Thyroid gland (tissue), 4 donors: ENCODE measurements at regions not wholly inside any gene's neighbourhood (a gene's known extent, or its start where the extent isn't known, plus 50 kb on each side); places are given as distances from the start of the nearest gene placed in this dataset.

ENCODE experiments used
- DNase-seq, 2 donors: peaks; one replicate each; pipeline ENCODE4 v3.0.0-alpha.2; 2019
- H3K27ac ChIP-seq, 3 donors: fragments of 200-600 bp; sonication (generic); 1 replicate in 2 of 3; 2 replicates in 1 of 3; pipeline ENCODE4 v1.5.1; 2016 to 2019; ENCODE audit warnings: mild to moderate bottlenecking in 1 of 3, moderate library complexity in 1 of 3
- H3K27me3 ChIP-seq: fragments of 200-600 bp; sonication (generic); one replicate; pipeline ENCODE4 v1.5.1; 2019
- H3K36me3 ChIP-seq, 2 donors: fragments of 200-600 bp; sonication (generic); one replicate each; pipeline ENCODE4 v1.5.1; 2016 to 2019
- H3K4me1 ChIP-seq, 2 donors: fragments of 200-600 bp; sonication (generic); one replicate each; pipeline ENCODE4 v1.5.1; 2017 to 2019
- H3K4me3 ChIP-seq, 3 donors: fragments of 200-600 bp; sonication (generic); replicated peaks in 1 of 3; 1 replicate in 2 of 3; 2 replicates in 1 of 3; pipeline ENCODE4 v1.5.1; 2016; ENCODE audit warnings: mild to moderate bottlenecking in 1 of 3
- H3K9me3 ChIP-seq: fragments of 200-600 bp; sonication (generic); one replicate; pipeline ENCODE4 v1.5.1; 2017
- CTCF ChIP-seq, 6 experiments: fragments of 200-600 bp in 3 of 6; fragments of 450-650 bp in 3 of 6; sonication (generic) in 3 of 6; IDR thresholded peaks; one replicate each; pipeline ENCODE4 v1.5.1; 2016 to 2019; ENCODE audit warnings: antibody characterized with exemption in 6 of 6, mild to moderate bottlenecking in 2 of 6, inconsistent platforms in 1 of 6, moderate library complexity in 1 of 6
- POLR2A ChIP-seq, 2 donors: fragments of 450-650 bp; IDR thresholded peaks; one replicate each; pipeline ENCODE4 v1.6.1; 2017; ENCODE audit warnings: antibody characterized with exemption in 2 of 2, mild to moderate bottlenecking in 2 of 2, moderate library complexity in 1 of 2
- WGBS, 2 donors: methylation state at CpG; one replicate each; pipeline ENCODE4 v1.1.5; 2017; 5-methylcytosine and 5-hydroxymethylcytosine counted together
- intact Hi-C: fragments of 100-400 bp; cut with DNase I; formaldehyde crosslinking; loops from one replicate; pipeline ENCODE4 v1.15.1; 2023

GRCh38 chr2:5799348-5799747 is 107.2 kb downstream of the SOX11 start:
- DNase-seq = no peak
- no peak overlapping the region for H3K4me3 ChIP-seq
- no peaks in the 10 kb centered on the region for H3K9me3 ChIP-seq
- no peak for TF ChIP-seq POLR2A (IDR thresholded peaks at IDR 0.05)
- TF ChIP-seq CTCF (IDR thresholded peaks at IDR 0.05) = no peak
- 100% methylated on average over 1 of the region's 1 CpG for WGBS, 2 donors
- no peaks in the 10 kb centered on the region for H3K36me3 ChIP-seq
- no peaks in the 10 kb centered on the region for H3K27me3 ChIP-seq
- H3K27ac ChIP-seq = no peak overlapping the region
- intact Hi-C loops = no loop called here
- H3K4me1 ChIP-seq = no peaks in the 10 kb centered on the region

- TF ChIP-seq POLR2A (IDR thresholded peaks at IDR 0.05) (no peak), CTCF (IDR thresholded peaks at IDR 0.05) (no peak)
- H3K4me1 ChIP-seq = no peaks in the 10 kb centered on the region
- H3K36me3 ChIP-seq = no peaks in the 10 kb centered on the region
- H3K27ac ChIP-seq = no peak overlapping the region
- no peak for DNase-seq
- intact Hi-C loops = no loop called here
- H3K4me3 ChIP-seq = no peak overlapping the region
- H3K27me3 ChIP-seq = no peaks in the 10 kb centered on the region
- no peaks in the 10 kb centered on the region for H3K9me3 ChIP-seq
- 44% methylated on average over 8 of the region's 8 CpGs for WGBS, 2 donors
Observed at GRCh38 chr2:5803547-5803946, 111.4 kb downstream of the SOX11 start.

GRCh38 chr2:5818961-5819600 is 126.9 kb downstream of the SOX11 start:
- Histone ChIP-seq H3K4me3 (no peak overlapping the region), H3K27me3 (no peaks in the 10 kb centered on the region), H3K27ac (no peak overlapping the region), H3K36me3 (no peaks in the 10 kb centered on the region), H3K9me3 (no peaks in the 10 kb centered on the region), H3K4me1 (peaks cover 0 to 7% of the 10 kb centered on the region in 2 donors)
- 36 to 38% methylated on average over 3 of the region's 3 CpGs for WGBS, 2 donors
- no peak for DNase-seq
- TF ChIP-seq POLR2A (IDR thresholded peaks at IDR 0.05) (no peak), CTCF (IDR thresholded peaks at IDR 0.05) (no peak)
- intact Hi-C loops = no loop called here

- Histone ChIP-seq H3K9me3 (no peaks in the 10 kb centered on the region), H3K4me3 (no peak overlapping the region), H3K36me3 (no peaks in the 10 kb centered on the region), H3K27ac (no peak overlapping the region), H3K4me1 (no peaks in the 10 kb centered on the region), H3K27me3 (no peaks in the 10 kb centered on the region)
- intact Hi-C loops = no loop called here
- WGBS, 2 donors = 89 to 91% methylated on average over 2 of the region's 2 CpGs
- TF ChIP-seq CTCF (IDR thresholded peaks at IDR 0.05) = no peak
- TF ChIP-seq POLR2A (IDR thresholded peaks at IDR 0.05) = no peak
- no peak for DNase-seq
Observed at GRCh38 chr2:5824126-5824525, 131.9 kb downstream of the SOX11 start.

- H3K4me3 ChIP-seq = no peak overlapping the region
- H3K9me3 ChIP-seq = no peaks in the 10 kb centered on the region
- 93 to 100% methylated on average over 1 of the region's 1 CpG for WGBS, 2 donors
- intact Hi-C loops = no loop called here
- TF ChIP-seq CTCF (IDR thresholded peaks at IDR 0.05) (no peak), POLR2A (IDR thresholded peaks at IDR 0.05) (no peak)
- no peak for DNase-seq
- no peaks in the 10 kb centered on the region for H3K4me1 ChIP-seq
- H3K27me3 ChIP-seq = no peaks in the 10 kb centered on the region
- no peak overlapping the region for H3K27ac ChIP-seq
- no peaks in the 10 kb centered on the region for H3K36me3 ChIP-seq
Observed at GRCh38 chr2:5825686-5826085, 133.5 kb downstream of the SOX11 start.
